Trophoblast cell (in vitro differentiated cells and primary cell): ENCODE measurements at regions not wholly inside any gene's neighbourhood (a gene's known extent, or its start where the extent isn't known, plus 50 kb on each side); places are given as distances from the start of the nearest gene placed in this dataset.

Experiments
- DNase-seq, 2 donors: peaks; one replicate each; pipeline ENCODE4 v3.0.0-alpha.2; 2016
- H2AFZ ChIP-seq: 2 replicates; pipeline ENCODE4 v1.6.1; 2013; ENCODE audit warnings: low read length, moderate library complexity, mild to moderate bottlenecking; ENCODE audit not compliant: insufficient read depth, poor library complexity
- H2AK5ac ChIP-seq: 2 replicates; pipeline ENCODE4 v1.6.1; 2013; ENCODE audit warnings: mild to moderate bottlenecking, low read length
- H2BK120ac ChIP-seq: 2 replicates; pipeline ENCODE4 v1.6.1; 2013; ENCODE audit warnings: low read length, mild to moderate bottlenecking, moderate library complexity; ENCODE audit not compliant: insufficient read depth, poor library complexity
- H2BK12ac ChIP-seq: 2 replicates; pipeline ENCODE4 v1.6.1; 2013; ENCODE audit warnings: mild to moderate bottlenecking, low read length, moderate library complexity
- H2BK5ac ChIP-seq: 2 replicates; pipeline ENCODE4 v1.6.1; 2013; ENCODE audit warnings: low read length, low read depth, moderate library complexity, mild to moderate bottlenecking; ENCODE audit not compliant: poor library complexity
- H3K14ac ChIP-seq: 2 replicates; pipeline ENCODE4 v1.6.1; 2013; ENCODE audit warnings: mild to moderate bottlenecking, low read length
- H3K18ac ChIP-seq: 2 replicates; pipeline ENCODE4 v1.6.1; 2013; ENCODE audit warnings: mild to moderate bottlenecking, low read length
- H3K23ac ChIP-seq: 2 replicates; pipeline ENCODE4 v1.6.1; 2013; ENCODE audit warnings: low read length
- H3K27ac ChIP-seq: 2 replicates; pipeline ENCODE4 v1.5.1; 2013; ENCODE audit warnings: low read depth, mild to moderate bottlenecking, inconsistent platforms, low read length, moderate library complexity
- H3K27me3 ChIP-seq: 2 replicates; pipeline ENCODE4 v1.6.1; 2013; ENCODE audit warnings: inconsistent platforms, mild to moderate bottlenecking, low read length, moderate library complexity; ENCODE audit not compliant: insufficient read depth
- H3K36me3 ChIP-seq, 2 experiments: 1 replicate in 1 of 2; 2 replicates in 1 of 2; pipeline ENCODE4 v1.6.1; 2013; ENCODE audit warnings: low read length in 2 of 2, mild to moderate bottlenecking in 2 of 2, moderate library complexity in 1 of 2; ENCODE audit not compliant: insufficient read depth in 2 of 2, control insufficient read depth in 1 of 2
- H3K4ac ChIP-seq: 2 replicates; pipeline ENCODE4 v1.6.1; 2013; ENCODE audit warnings: low read depth, mild to moderate bottlenecking, low read length, moderate library complexity
- H3K4me1 ChIP-seq, 2 experiments: 1 replicate in 1 of 2; 2 replicates in 1 of 2; pipeline ENCODE4 v1.6.1; 2013; ENCODE audit warnings: low read length in 2 of 2, mild to moderate bottlenecking in 2 of 2, moderate library complexity in 1 of 2; ENCODE audit not compliant: insufficient read depth in 2 of 2, control insufficient read depth in 1 of 2
- H3K4me2 ChIP-seq: 2 replicates; pipeline ENCODE4 v1.6.1; 2013; ENCODE audit warnings: inconsistent platforms, mild to moderate bottlenecking, low read length, moderate library complexity
- H3K4me3 ChIP-seq: 2 replicates; pipeline ENCODE4 v1.5.1; 2013; ENCODE audit warnings: mild to moderate bottlenecking, low read depth, low read length, inconsistent platforms
- H3K79me1 ChIP-seq: one replicate; pipeline ENCODE4 v1.6.1; 2013; ENCODE audit warnings: low read length
- H3K79me2 ChIP-seq: 2 replicates; pipeline ENCODE4 v1.6.1; 2013; ENCODE audit warnings: low read length, mild to moderate bottlenecking; ENCODE audit not compliant: control insufficient read depth, insufficient read depth, poor library complexity
- H3K9ac ChIP-seq: 2 replicates; pipeline ENCODE4 v1.6.1; 2013; ENCODE audit warnings: mild to moderate bottlenecking, low read length
- H3K9me3 ChIP-seq: 2 replicates; pipeline ENCODE4 v1.6.1; 2013; ENCODE audit warnings: low read depth, mild to moderate bottlenecking, control low read depth, inconsistent platforms, low read length; ENCODE audit not compliant: insufficient read depth
- H4K12ac ChIP-seq: 2 replicates; pipeline ENCODE4 v1.6.1; 2013; ENCODE audit warnings: low read depth, mild to moderate bottlenecking, low read length, moderate library complexity
- H4K8ac ChIP-seq: 2 replicates; pipeline ENCODE4 v1.6.1; 2013; ENCODE audit warnings: low read depth, mild to moderate bottlenecking, low read length, moderate library complexity
- H4K91ac ChIP-seq: one replicate; pipeline ENCODE4 v1.6.1; 2013; ENCODE audit warnings: low read depth, mild to moderate bottlenecking, low read length, moderate library complexity
- WGBS: extraction: QIAGEN DNeasy Blood & Tissue Kit; methylation state at CpG from one replicate; pipeline ENCODE4 v1.1.7; 2013; ENCODE audit warnings: missing lambda C conversion rate; ENCODE audit not compliant: insufficient read length, insufficient coverage; ENCODE audit errors: extremely low coverage; 5-methylcytosine and 5-hydroxymethylcytosine counted together

GRCh38 chr1:162983671-162984425, 85.3 kb upstream of the RGS4 start:
- Histone ChIP-seq H2BK5ac (no peak overlapping the region), H4K8ac (no peak overlapping the region), H4K12ac (no peak overlapping the region), H3K9me3 (no peaks in the 10 kb centered on the region), H3K23ac (no peak overlapping the region), H3K4me3 (no peak overlapping the region), H3K4me2 (no peak overlapping the region), H2AFZ (no peak overlapping the region), H3K79me2 (no peaks in the 10 kb centered on the region), H2BK120ac (no peak overlapping the region), H3K18ac (no peak overlapping the region), H3K27me3 (no peaks in the 10 kb centered on the region), H3K36me3 (no peaks in the 10 kb centered on the region), H3K79me1 (no peaks in the 10 kb centered on the region), H2BK12ac (no peak overlapping the region), H3K4me1 (no peaks in the 10 kb centered on the region), H4K91ac (no peak overlapping the region), H3K9ac (no peak overlapping the region), H3K14ac (no peak overlapping the region), H3K4ac (no peak overlapping the region), H3K27ac (no peak overlapping the region), H2AK5ac (no peak overlapping the region)
- DNase-seq, result no peak
- WGBS, result no CpG with 5 or more reads among the region's 3 CpGs

GRCh38 chr1:162982364-162982763, 86.8 kb upstream of the RGS4 start:
- Histone ChIP-seq H3K23ac (no peak overlapping the region), H2BK120ac (no peak overlapping the region), H4K8ac (no peak overlapping the region), H2BK12ac (no peak overlapping the region), H2AK5ac (no peak overlapping the region), H3K27ac (no peak overlapping the region), H3K9me3 (no peaks in the 10 kb centered on the region), H3K4me1 (no peaks in the 10 kb centered on the region), H3K36me3 (no peaks in the 10 kb centered on the region), H3K79me2 (no peaks in the 10 kb centered on the region), H3K27me3 (no peaks in the 10 kb centered on the region), H3K18ac (no peak overlapping the region), H2BK5ac (no peak overlapping the region), H2AFZ (no peak overlapping the region), H4K12ac (no peak overlapping the region), H3K4me3 (no peak overlapping the region), H3K14ac (no peak overlapping the region), H3K4ac (no peak overlapping the region), H3K9ac (no peak overlapping the region), H3K4me2 (no peak overlapping the region), H3K79me1 (no peaks in the 10 kb centered on the region), H4K91ac (no peak overlapping the region)
- DNase-seq, result no peak

- Histone ChIP-seq H3K4me3 (no peak overlapping the region), H3K23ac (no peak overlapping the region), H2AFZ (no peak overlapping the region), H4K8ac (no peak overlapping the region), H4K91ac (no peak overlapping the region), H3K4ac (no peak overlapping the region), H2BK5ac (no peak overlapping the region), H3K27ac (no peak overlapping the region), H4K12ac (no peak overlapping the region), H3K79me1 (no peaks in the 10 kb centered on the region), H3K18ac (no peak overlapping the region), H3K14ac (no peak overlapping the region), H3K36me3 (no peaks in the 10 kb centered on the region), H3K4me2 (no peak overlapping the region), H3K79me2 (no peaks in the 10 kb centered on the region), H3K4me1 (no peaks in the 10 kb centered on the region), H2BK12ac (no peak overlapping the region), H2AK5ac (no peak overlapping the region), H2BK120ac (no peak overlapping the region), H3K9me3 (no peaks in the 10 kb centered on the region), H3K27me3 (no peaks in the 10 kb centered on the region), H3K9ac (no peak overlapping the region)
- WGBS, result no CpG with 5 or more reads among the region's 8 CpGs
- DNase-seq, result no peak
Observed at GRCh38 chr1:162977944-162978568, 91.1 kb upstream of the RGS4 start.

- WGBS, result no CpG with 5 or more reads among the region's 3 CpGs
- Histone ChIP-seq H2BK120ac (no peak overlapping the region), H3K14ac (no peak overlapping the region), H3K36me3 (no peaks in the 10 kb centered on the region), H2BK12ac (no peak overlapping the region), H3K27ac (no peak overlapping the region), H4K12ac (no peak overlapping the region), H3K4ac (no peak overlapping the region), H2BK5ac (no peak overlapping the region), H3K79me2 (no peaks in the 10 kb centered on the region), H2AFZ (no peak overlapping the region), H3K9ac (no peak overlapping the region), H3K4me1 (no peaks in the 10 kb centered on the region), H3K18ac (no peak overlapping the region), H3K4me2 (no peak overlapping the region), H2AK5ac (no peak overlapping the region), H3K23ac (no peak overlapping the region), H4K8ac (no peak overlapping the region), H3K9me3 (no peaks in the 10 kb centered on the region), H3K4me3 (no peak overlapping the region), H3K79me1 (no peaks in the 10 kb centered on the region), H3K27me3 (no peaks in the 10 kb centered on the region), H4K91ac (no peak overlapping the region)
- DNase-seq, result no peak
Observed at GRCh38 chr1:162976628-162977027, 92.5 kb upstream of the RGS4 start.
